ENCODE measurements at regions not wholly inside any gene's neighbourhood (a gene's known extent, or its start where the extent isn't known, plus 50 kb on each side); places are given as distances from the start of the nearest gene placed in this dataset.

GRCh38 chr12:27186022-27186839 lies 57.9 kb upstream of the STK38L start:
- CTCF ChIA-PET, result no interaction called here

More at GRCh38 chr12:27186022-27186839, 57.9 kb upstream of the STK38L start:
- Histone ChIP-seq H3K4me3 (replicated peaks in 1 of 2; ENCODE audit: low read depth in 1 of 2, low read length in 2 of 2) (no peak overlapping the region), H3K79me2 (ENCODE audit: insufficient read depth, low read length) (no peaks in the 10 kb centered on the region), H3K9ac (ENCODE audit: low read length) (no peak overlapping the region), H4K20me1 (ENCODE audit: insufficient read depth) (no peaks in the 10 kb centered on the region), H2AFZ (ENCODE audit: low read depth, low read length, poor library complexity, severe bottlenecking) (no peak overlapping the region), H3K27ac (ENCODE audit: low read depth, low read length) (no peak overlapping the region), H3K36me3 (ENCODE audit: control insufficient read depth in 1 of 2, insufficient read depth in 2 of 2, low read length in 2 of 2) (no peaks in the 10 kb centered on the region), H3K4me2 (ENCODE audit: low read length) (no peak overlapping the region), H3K27me3 (ENCODE audit: insufficient read depth, low read length) (no peaks in the 10 kb centered on the region), H3K4me1 (ENCODE audit: control insufficient read depth in 1 of 2, insufficient read depth in 2 of 2, low read length in 2 of 2) (no peaks in the 10 kb centered on the region), H3K9me2 (ENCODE audit: insufficient read depth) (no peaks in the 10 kb centered on the region), H3K9me3 (ENCODE audit: control insufficient read depth in 1 of 2, insufficient read depth in 1 of 2, low read depth in 1 of 2, low read length in 2 of 2) (no peaks in the 10 kb centered on the region)
- DNase-seq (ENCODE audit: low read depth, low spot score), result no peak
- BruUV-seq (replicated peaks), result no TSS peak
- ChIA-PET POLR2A (no interaction called here), RAD21 (ENCODE audit: low non-redundant PET in 1 of 2, low total read pairs in 2 of 2, uncharacterized antibody in 2 of 2, unreplicated experiment in 2 of 2) (no interaction called here)
- intact Hi-C loops (cut with micrococcal nuclease), result no loop called here
- no peak for ATAC-seq
- TF ChIP-seq SIN3A (IDR thresholded peaks at IDR 0.05; ENCODE audit: low read depth), result no peak
- TF ChIP-seq POLR2A (IDR thresholded peaks at IDR 0.05; ENCODE audit: borderline replicate concordance, extremely low read depth, insufficient read depth, insufficient read length), result no peak
- TF ChIP-seq EGR1 (IDR thresholded peaks at IDR 0.05; ENCODE audit: low read depth), result no peak
- TF ChIP-seq, protein P1, sequence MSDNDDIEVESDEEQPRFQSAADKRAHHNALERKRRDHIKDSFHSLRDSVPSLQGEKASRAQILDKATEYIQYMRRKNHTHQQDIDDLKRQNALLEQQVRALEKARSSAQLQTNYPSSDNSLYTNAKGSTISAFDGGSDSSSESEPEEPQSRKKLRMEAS (IDR thresholded peaks at IDR 0.05), result no peak
- no peak for TF ChIP-seq TCF7L2 (IDR thresholded peaks at IDR 0.05; ENCODE audit: borderline replicate concordance, extremely low read depth, insufficient read depth, insufficient read length)
- no peak for TF ChIP-seq REST (IDR thresholded peaks at IDR 0.05; ENCODE audit: low read depth)
- TF ChIP-seq YY1 (IDR thresholded peaks at IDR 0.05; ENCODE audit: extremely low read depth, insufficient replicate concordance, low read depth, low read length), result no peak
- no peak for TF ChIP-seq RAD21 (IDR thresholded peaks at IDR 0.05; ENCODE audit: low read depth)
- TF ChIP-seq JUND (IDR thresholded peaks at IDR 0.05), result no peak
- TF ChIP-seq ATF3 (IDR thresholded peaks at IDR 0.05), result no peak

Data from HCT116 (cell line).